MCF 10A (cell line): ENCODE measurements at regions not wholly inside any gene's neighbourhood (a gene's known extent, or its start where the extent isn't known, plus 50 kb on each side); places are given as distances from the start of the nearest gene placed in this dataset.
"Not testable (repeated sequence)": the region's sequence is repeated elsewhere in the genome, so short reads cannot be mapped to it uniquely, and the experiment has no call there.

Experiments
- BruUV-seq: library from RNA; stranded (reverse); fragments of 400-500 nt; replicated peaks from 2 replicates; lab custom pipeline; 2021; lab: Mats Ljungman, UMichigan
- CTCF ChIA-PET: fragments of 300-600 bp; sonication (Branson Sonifier 250); formaldehyde crosslinking; extraction: SDS; loops from one replicate; lab custom pipeline; 2021; ENCODE audit warnings: antibody characterized with exemption, inconsistent platforms; lab: Yijun Ruan, JAX
- POLR2A ChIA-PET: fragments of 300-600, 350-650 bp; sonication (Branson Sonifier 250); formaldehyde crosslinking; extraction: SDS; loops from one replicate; lab custom pipeline; 2020; ENCODE audit warnings: antibody characterized with exemption, inconsistent platforms; lab: Yijun Ruan, JAX
- DNase-seq: peaks from one replicate; pipeline ENCODE4 v3.0.0-alpha.2; 2018; ENCODE audit not compliant: unreplicated experiment
- H3K27ac Mint-ChIP-seq: one replicate; pipeline ENCODE4 v1.8.0; 2022; ENCODE audit warnings: mild to moderate bottlenecking, low read depth, mixed read lengths; ENCODE audit not compliant: unreplicated experiment
- H3K27me3 Mint-ChIP-seq: one replicate; pipeline ENCODE4 v1.8.0; 2022; ENCODE audit warnings: mixed read lengths; ENCODE audit not compliant: insufficient read depth, unreplicated experiment
- H3K36me3 Mint-ChIP-seq: one replicate; pipeline ENCODE4 v1.8.0; 2022; ENCODE audit warnings: mild to moderate bottlenecking, moderate library complexity, mixed read lengths; ENCODE audit not compliant: insufficient read depth, unreplicated experiment
- H3K4me1 Mint-ChIP-seq: one replicate; pipeline ENCODE4 v1.8.0; 2022; ENCODE audit warnings: mixed read lengths; ENCODE audit not compliant: insufficient read depth, unreplicated experiment
- H3K4me3 Mint-ChIP-seq: one replicate; pipeline ENCODE4 v1.8.0; 2022; ENCODE audit warnings: mild to moderate bottlenecking, moderate library complexity, mixed read lengths; ENCODE audit not compliant: unreplicated experiment
- H3K9me3 Mint-ChIP-seq: one replicate; pipeline ENCODE4 v1.8.0; 2022; ENCODE audit warnings: mixed read lengths; ENCODE audit not compliant: unreplicated experiment
- CTCF ChIP-seq: fragments of 200-600 bp; IDR thresholded peaks from one replicate; pipeline ENCODE4 v1.8.0; 2022; ENCODE audit warnings: antibody characterized with exemption, mild to moderate bottlenecking; ENCODE audit not compliant: unreplicated experiment
- intact Hi-C: fragments of 100-400 bp; cut with micrococcal nuclease; formaldehyde crosslinking; loops from 2 replicates; pipeline ENCODE4 v1.14.1; 2022

GRCh38 chr10:81496626-81497025, 378.4 kb upstream of the NRG3 start:
- intact Hi-C loops: no loop called here
- CTCF ChIA-PET: no interaction called here
- Mint-ChIP-seq H3K9me3 (no peaks in the 10 kb centered on the region), H3K36me3 (no peaks in the 10 kb centered on the region), H3K27ac (no peak overlapping the region), H3K4me3 (no peak overlapping the region), H3K27me3 (no peaks in the 10 kb centered on the region), H3K4me1 (peaks cover 12% of the 10 kb centered on the region)
- no TSS peak for BruUV-seq
- no peak for TF ChIP-seq CTCF
- POLR2A ChIA-PET: interaction anchor here (0.5 to 0.8 kb wide), 2 partner anchors 8 to 430 kb away, joined by 3 read pairs; no protein-coding TSS in a partner anchor
- no peak for DNase-seq

GRCh38 chr10:81498011-81498551, 376.9 kb upstream of the NRG3 start:
- POLR2A ChIA-PET: interaction anchor here (0.7 kb wide), 1 partner anchor 14 kb away, joined by 4 read pairs; no protein-coding TSS in a partner anchor

DNA sequence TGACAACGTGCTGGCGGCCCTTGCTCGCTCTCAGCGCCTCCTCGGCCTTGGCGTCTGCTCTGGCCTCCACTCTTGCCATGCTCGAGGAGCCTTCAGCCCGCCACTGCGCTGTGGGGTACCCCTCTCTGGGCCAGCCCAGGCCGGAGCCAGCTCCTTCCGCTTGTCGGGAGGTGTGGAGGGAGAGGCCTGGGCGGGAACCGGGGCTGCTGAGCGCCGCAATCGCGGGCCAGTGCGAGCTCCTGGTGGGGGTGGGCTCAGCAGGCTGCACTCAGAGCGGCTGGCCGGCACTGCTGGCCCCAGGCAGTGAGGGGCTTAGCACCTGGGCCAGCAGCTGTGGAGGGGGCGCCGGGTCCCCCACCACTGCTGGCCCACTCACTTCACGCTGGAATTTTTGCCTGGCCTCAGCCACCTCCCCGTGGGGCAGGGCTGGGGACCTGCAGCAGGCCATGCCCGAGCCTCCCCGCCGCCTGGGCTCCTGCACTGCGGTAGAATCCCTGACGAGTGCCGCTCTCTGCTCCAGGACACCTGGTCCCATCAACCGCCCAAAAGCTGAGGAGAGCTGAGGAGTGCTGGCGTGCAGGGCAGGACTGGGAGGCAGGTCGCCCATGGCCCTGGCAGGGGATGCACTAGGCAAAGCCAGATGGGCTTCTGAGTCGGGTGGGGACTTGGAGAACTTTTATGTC, 372.2 kb upstream of the NRG3 start:
- no peak for TF ChIP-seq CTCF
- Mint-ChIP-seq H3K36me3 (no peaks in the 10 kb centered on the region), H3K27ac (no peak overlapping the region), H3K27me3 (no peaks in the 10 kb centered on the region), H3K4me3 (no peak overlapping the region), H3K9me3 (peaks cover 8% of the 10 kb centered on the region), H3K4me1 (peaks cover 7% of the 10 kb centered on the region)
- POLR2A ChIA-PET: no interaction called here
- no TSS peak for BruUV-seq
- CTCF ChIA-PET: interaction anchor here (0.6 kb wide), 1 partner anchor 152 kb away, joined by 3 read pairs; no protein-coding TSS in a partner anchor
- intact Hi-C loops: no loop called here
- no peak for DNase-seq

More at GRCh38 chr10:81498011-81498551, 376.9 kb upstream of the NRG3 start:
- peak; percentile 1 for DNase-seq
- H3K4me3 Mint-ChIP-seq: no peak overlapping the region
- intact Hi-C loops: no loop called here
- BruUV-seq: no TSS peak
- peaks cover 12% of the 10 kb centered on the region for H3K4me1 Mint-ChIP-seq
- H3K9me3 Mint-ChIP-seq: no peaks in the 10 kb centered on the region
- CTCF ChIA-PET: interaction anchor here (0.7 kb wide), 1 partner anchor 262 kb away, joined by 3 read pairs; no protein-coding TSS in a partner anchor
- H3K36me3 Mint-ChIP-seq: no peaks in the 10 kb centered on the region
- H3K27me3 Mint-ChIP-seq: no peaks in the 10 kb centered on the region
- no peak for TF ChIP-seq CTCF
- peak overlapping the region; percentile 42 for H3K27ac Mint-ChIP-seq

DNA sequence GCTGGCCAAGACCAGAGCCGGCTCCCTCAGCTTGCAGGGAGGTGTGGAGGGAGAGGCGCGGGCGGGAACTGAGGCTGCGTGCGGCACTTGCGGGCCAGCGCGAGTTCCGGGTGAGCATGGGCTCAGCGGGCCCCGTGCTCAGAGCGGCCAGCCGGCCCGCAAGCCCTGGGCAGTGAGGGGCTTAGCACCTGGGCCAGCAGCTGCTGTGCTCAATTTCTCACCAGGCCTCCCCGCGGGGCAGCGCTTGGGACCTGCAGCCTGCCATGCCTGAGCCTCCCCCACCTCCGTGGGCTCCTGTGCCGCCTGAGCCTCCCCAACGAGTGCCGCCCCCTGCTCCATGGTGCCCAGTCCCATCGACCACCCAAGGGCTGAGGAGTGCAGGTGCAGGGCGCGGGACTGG, 369.2 kb upstream of the NRG3 start:
- DNase-seq, H3K4me3 Mint-ChIP-seq, CTCF ChIA-PET, H3K27ac Mint-ChIP-seq, H3K4me1 Mint-ChIP-seq, BruUV-seq, H3K36me3 Mint-ChIP-seq, intact Hi-C loops, POLR2A ChIA-PET, H3K27me3 Mint-ChIP-seq: not testable (repeated sequence)
- peaks cover 13% of the 10 kb centered on the region for H3K9me3 Mint-ChIP-seq
